Gastrocnemius medialis (tissue), 4 donors: ENCODE measurements at regions not wholly inside any gene's neighbourhood (a gene's known extent, or its start where the extent isn't known, plus 50 kb on each side); places are given as distances from the start of the nearest gene placed in this dataset.

ENCODE experiments used
- CTCF ChIP-seq, 5 experiments: fragments of 450-650 bp in 3 of 5; fragments of 200-600 bp in 2 of 5; sonication (generic) in 2 of 5; IDR thresholded peaks in 4 of 5; conservative IDR thresholded peaks in 1 of 5; 1 replicate in 4 of 5; 2 replicates in 1 of 5; pipeline ENCODE4 v1.5.1; 2016 to 2019; ENCODE audit warnings: antibody characterized with exemption in 5 of 5, mild to moderate bottlenecking in 3 of 5, moderate library complexity in 3 of 5
- POLR2A ChIP-seq, 2 donors: fragments of 450-650 bp; IDR thresholded peaks; one replicate each; pipeline ENCODE4 v1.6.1; 2017; ENCODE audit warnings: antibody characterized with exemption in 2 of 2, mild to moderate bottlenecking in 2 of 2, moderate library complexity in 2 of 2

- no peak for TF ChIP-seq POLR2A (IDR thresholded peaks at IDR 0.05)
- TF ChIP-seq CTCF (IDR thresholded peaks at IDR 0.05 in 4 of 5, conservative IDR thresholded peaks at IDR 0.05 in 1 of 5), result no peak
Observed at GRCh38 chr9:106684940-106685695, 177.8 kb upstream of the ZNF462 start.
